WI38 (cell line): ENCODE measurements at regions not wholly inside any gene's neighbourhood (a gene's known extent, or its start where the extent isn't known, plus 50 kb on each side); places are given as distances from the start of the nearest gene placed in this dataset.

ENCODE experiments used
- H3K4me3 ChIP-seq: 2 replicates; pipeline ENCODE4 v1.5.1; 2011; ENCODE audit warnings: low read depth, mild to moderate bottlenecking, control low read depth, low read length
- TF ChIP-seq, protein P1 (sequence below): IDR thresholded peaks from 2 replicates; pipeline ENCODE4 v1.5.1; 2012; ENCODE audit warnings: low read depth, mild to moderate bottlenecking, control low read depth, low read length

GRCh38 chr19:28289295-28290063 is 923.5 kb downstream of the UQCRFS1 start:
- TF ChIP-seq, protein P1, sequence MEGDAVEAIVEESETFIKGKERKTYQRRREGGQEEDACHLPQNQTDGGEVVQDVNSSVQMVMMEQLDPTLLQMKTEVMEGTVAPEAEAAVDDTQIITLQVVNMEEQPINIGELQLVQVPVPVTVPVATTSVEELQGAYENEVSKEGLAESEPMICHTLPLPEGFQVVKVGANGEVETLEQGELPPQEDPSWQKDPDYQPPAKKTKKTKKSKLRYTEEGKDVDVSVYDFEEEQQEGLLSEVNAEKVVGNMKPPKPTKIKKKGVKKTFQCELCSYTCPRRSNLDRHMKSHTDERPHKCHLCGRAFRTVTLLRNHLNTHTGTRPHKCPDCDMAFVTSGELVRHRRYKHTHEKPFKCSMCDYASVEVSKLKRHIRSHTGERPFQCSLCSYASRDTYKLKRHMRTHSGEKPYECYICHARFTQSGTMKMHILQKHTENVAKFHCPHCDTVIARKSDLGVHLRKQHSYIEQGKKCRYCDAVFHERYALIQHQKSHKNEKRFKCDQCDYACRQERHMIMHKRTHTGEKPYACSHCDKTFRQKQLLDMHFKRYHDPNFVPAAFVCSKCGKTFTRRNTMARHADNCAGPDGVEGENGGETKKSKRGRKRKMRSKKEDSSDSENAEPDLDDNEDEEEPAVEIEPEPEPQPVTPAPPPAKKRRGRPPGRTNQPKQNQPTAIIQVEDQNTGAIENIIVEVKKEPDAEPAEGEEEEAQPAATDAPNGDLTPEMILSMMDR = no peak
- no peak overlapping the region for H3K4me3 ChIP-seq

DNA sequence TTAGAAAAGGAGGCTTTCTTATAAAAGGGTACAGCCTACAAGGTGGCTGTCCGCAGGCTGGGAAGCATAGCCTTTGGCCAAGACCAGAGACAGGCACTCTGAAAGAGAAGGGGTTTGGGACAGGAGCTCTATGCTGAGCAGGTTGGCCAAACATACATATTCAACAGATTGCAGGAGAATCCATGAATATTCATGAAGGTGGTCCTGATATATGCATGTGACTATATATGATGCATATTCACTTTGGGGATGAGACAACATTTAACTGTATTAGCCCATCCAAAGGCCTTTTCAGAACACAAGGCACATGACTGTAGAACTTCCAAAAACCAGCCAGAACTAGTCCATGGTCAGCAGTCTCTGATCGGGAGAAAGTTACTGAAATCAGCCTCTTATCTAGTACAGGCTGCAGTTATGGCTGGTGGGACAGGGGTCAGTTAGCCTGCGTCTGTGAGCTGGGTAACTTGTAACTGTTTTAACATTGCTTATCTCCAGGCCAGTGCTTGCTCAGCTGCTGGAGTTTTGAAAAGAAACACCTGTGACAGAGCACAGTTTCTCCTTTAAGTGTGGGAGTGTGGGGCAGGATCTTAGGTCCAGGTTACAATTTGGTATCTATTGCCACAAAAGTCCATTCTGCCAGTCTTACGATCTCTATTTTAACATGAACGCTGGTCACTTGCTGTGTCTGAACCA is 924.2 kb downstream of the UQCRFS1 start:
- TF ChIP-seq, protein P1 = no peak
- no peak overlapping the region for H3K4me3 ChIP-seq

- H3K4me3 ChIP-seq = no peak overlapping the region
- TF ChIP-seq, protein P1 = no peak
Observed at GRCh38 chr19:28285917-28286316, 927.0 kb downstream of the UQCRFS1 start.

DNA sequence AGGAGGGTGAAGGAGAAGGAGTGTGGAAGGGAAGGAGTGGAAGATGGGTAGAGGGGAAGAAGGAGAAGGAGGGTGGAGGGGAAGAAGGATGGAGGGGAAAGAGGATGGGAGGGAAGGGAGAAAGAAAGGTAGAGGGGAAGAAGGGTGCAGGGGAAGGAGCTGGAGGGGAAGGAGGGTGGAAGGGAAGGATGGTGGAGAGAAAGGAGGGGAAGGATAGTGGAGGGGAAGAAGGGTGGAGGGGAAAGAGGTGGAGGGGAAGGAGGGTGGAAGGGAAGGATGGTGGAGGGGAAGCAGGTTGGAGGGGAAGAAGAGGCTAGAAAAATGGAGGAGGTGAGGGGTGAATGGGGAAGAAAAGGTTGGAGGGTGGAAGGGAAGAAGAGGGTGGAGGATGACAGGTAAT is 927.9 kb downstream of the UQCRFS1 start:
- TF ChIP-seq, protein P1 = no peak
- no peak overlapping the region for H3K4me3 ChIP-seq

GRCh38 chr19:28284389-28284788 is 928.6 kb downstream of the UQCRFS1 start:
- TF ChIP-seq, protein P1 = no peak
- no peak overlapping the region for H3K4me3 ChIP-seq

DNA sequence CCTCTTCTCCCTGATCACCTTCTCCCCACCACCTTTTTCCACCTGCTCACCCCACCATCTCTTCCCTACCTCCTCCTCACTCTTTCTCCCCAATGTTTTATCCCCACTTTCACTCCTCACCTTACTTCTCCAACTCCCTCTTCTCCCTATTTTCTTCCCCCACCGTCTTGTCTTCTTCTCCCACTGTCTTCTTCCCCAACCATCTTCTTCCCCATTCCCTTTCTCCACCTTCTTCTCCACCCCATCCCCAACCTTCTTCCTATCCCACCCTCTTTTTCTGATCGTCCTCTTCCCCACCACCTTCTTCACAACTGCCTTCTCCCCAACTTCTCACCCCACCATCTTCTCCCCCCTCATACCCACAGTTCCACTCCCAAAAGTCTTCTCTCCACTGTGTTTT is 929.4 kb downstream of the UQCRFS1 start:
- TF ChIP-seq, protein P1 = no peak
- H3K4me3 ChIP-seq = no peak overlapping the region

DNA sequence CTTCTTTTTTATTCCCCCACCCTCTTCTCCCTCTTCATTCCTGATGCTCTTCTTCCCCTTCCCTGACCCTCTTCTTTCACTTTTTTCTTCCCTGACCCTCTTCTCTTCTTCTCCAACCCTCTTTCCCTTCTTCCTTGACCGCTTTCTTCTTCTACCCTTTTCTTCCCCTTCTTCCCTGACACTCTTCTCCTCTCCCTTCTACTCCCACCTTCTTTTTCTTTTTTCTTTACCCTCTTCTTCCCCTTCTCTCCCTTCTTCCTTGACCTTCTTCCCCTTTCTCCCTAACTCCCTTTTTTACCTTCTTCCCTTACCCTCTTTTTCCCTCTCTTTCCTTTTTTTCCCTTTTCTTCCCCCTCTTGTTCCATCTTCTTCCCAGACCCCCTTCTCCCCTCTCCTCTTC is 931.3 kb downstream of the UQCRFS1 start:
- TF ChIP-seq, protein P1 = no peak
- H3K4me3 ChIP-seq = no peak overlapping the region
